ENCODE measurements at regions not wholly inside any gene's neighbourhood (a gene's known extent, or its start where the extent isn't known, plus 50 kb on each side); places are given as distances from the start of the nearest gene placed in this dataset.

- Histone ChIP-seq H3K27me3 (ENCODE audit: insufficient read depth, low read length, poor library complexity) (no peaks in the 10 kb centered on the region), H3K79me2 (ENCODE audit: insufficient read depth, low read length) (no peaks in the 10 kb centered on the region), H3K4me1 (ENCODE audit: insufficient read depth, low read length) (no peaks in the 10 kb centered on the region), H2AFZ (ENCODE audit: low read depth, low read length) (no peak overlapping the region), H3K27ac (ENCODE audit: low read length) (no peak overlapping the region), H4K20me1 (ENCODE audit: insufficient read depth, low read length) (no peaks in the 10 kb centered on the region), H3K4me3 (ENCODE audit: low read depth in 1 of 2, low read length in 2 of 2) (no peak overlapping the region), H3K4me2 (ENCODE audit: insufficient read depth, low read length) (no peak overlapping the region), H3K9ac (ENCODE audit: low read depth, low read length) (no peak overlapping the region), H3K9me3 (ENCODE audit: insufficient read depth, low read length, severe bottlenecking) (no peaks in the 10 kb centered on the region), H3K36me3 (ENCODE audit: insufficient read depth, low read length) (no peaks in the 10 kb centered on the region)
- ATAC-seq (ENCODE audit: insufficient read depth, low read depth) (no peak), DNase-seq (no peak)
- no peak for TF ChIP-seq EZH2 (IDR thresholded peaks at IDR 0.05; ENCODE audit: borderline replicate concordance, low read depth, low read length, severe bottlenecking)
- no peak for TF ChIP-seq CTCF (IDR thresholded peaks at IDR 0.05; ENCODE audit: borderline replicate concordance, extremely low read depth, low read length, poor library complexity, severe bottlenecking)
Observed at GRCh38 chr12:118747771-118748170, 233.6 kb upstream of the SRRM4 start.

- Histone ChIP-seq H3K9ac (ENCODE audit: low read depth, low read length) (no peak overlapping the region), H2AFZ (ENCODE audit: low read depth, low read length) (no peak overlapping the region), H3K27me3 (ENCODE audit: insufficient read depth, low read length, poor library complexity) (no peaks in the 10 kb centered on the region), H4K20me1 (ENCODE audit: insufficient read depth, low read length) (no peaks in the 10 kb centered on the region), H3K27ac (ENCODE audit: low read length) (no peak overlapping the region), H3K36me3 (ENCODE audit: insufficient read depth, low read length) (no peaks in the 10 kb centered on the region), H3K4me3 (ENCODE audit: low read depth in 1 of 2, low read length in 2 of 2) (no peak overlapping the region), H3K79me2 (ENCODE audit: insufficient read depth, low read length) (no peaks in the 10 kb centered on the region), H3K4me1 (ENCODE audit: insufficient read depth, low read length) (no peaks in the 10 kb centered on the region), H3K4me2 (ENCODE audit: insufficient read depth, low read length) (no peak overlapping the region), H3K9me3 (ENCODE audit: insufficient read depth, low read length, severe bottlenecking) (no peaks in the 10 kb centered on the region)
- no peak for DNase-seq
- TF ChIP-seq EZH2 (IDR thresholded peaks at IDR 0.05; ENCODE audit: borderline replicate concordance, low read depth, low read length, severe bottlenecking) (no peak), CTCF (IDR thresholded peaks at IDR 0.05; ENCODE audit: borderline replicate concordance, extremely low read depth, low read length, poor library complexity, severe bottlenecking) (no peak)
- ATAC-seq (ENCODE audit: insufficient read depth, low read depth), result no peak
Observed at GRCh38 chr12:118748478-118749380, 232.6 kb upstream of the SRRM4 start.

GRCh38 chr12:118749646-118750045 is 231.7 kb upstream of the SRRM4 start:
- Histone ChIP-seq H3K36me3 (ENCODE audit: insufficient read depth, low read length) (no peaks in the 10 kb centered on the region), H3K4me3 (ENCODE audit: low read depth in 1 of 2, low read length in 2 of 2) (no peak overlapping the region), H3K27ac (ENCODE audit: low read length) (no peak overlapping the region), H4K20me1 (ENCODE audit: insufficient read depth, low read length) (no peaks in the 10 kb centered on the region), H3K4me2 (ENCODE audit: insufficient read depth, low read length) (no peak overlapping the region), H3K9me3 (ENCODE audit: insufficient read depth, low read length, severe bottlenecking) (no peaks in the 10 kb centered on the region), H2AFZ (ENCODE audit: low read depth, low read length) (no peak overlapping the region), H3K27me3 (ENCODE audit: insufficient read depth, low read length, poor library complexity) (no peaks in the 10 kb centered on the region), H3K9ac (ENCODE audit: low read depth, low read length) (no peak overlapping the region), H3K4me1 (ENCODE audit: insufficient read depth, low read length) (no peaks in the 10 kb centered on the region), H3K79me2 (ENCODE audit: insufficient read depth, low read length) (no peaks in the 10 kb centered on the region)
- ATAC-seq (ENCODE audit: insufficient read depth, low read depth) (no peak), DNase-seq (no peak)
- no peak for TF ChIP-seq EZH2 (IDR thresholded peaks at IDR 0.05; ENCODE audit: borderline replicate concordance, low read depth, low read length, severe bottlenecking)

- Histone ChIP-seq H3K79me2 (ENCODE audit: insufficient read depth, low read length) (no peaks in the 10 kb centered on the region), H3K4me2 (ENCODE audit: insufficient read depth, low read length) (no peak overlapping the region), H3K27me3 (ENCODE audit: insufficient read depth, low read length, poor library complexity) (no peaks in the 10 kb centered on the region), H2AFZ (ENCODE audit: low read depth, low read length) (no peak overlapping the region), H4K20me1 (ENCODE audit: insufficient read depth, low read length) (no peaks in the 10 kb centered on the region), H3K4me1 (ENCODE audit: insufficient read depth, low read length) (no peaks in the 10 kb centered on the region), H3K36me3 (ENCODE audit: insufficient read depth, low read length) (no peaks in the 10 kb centered on the region), H3K4me3 (ENCODE audit: low read depth in 1 of 2, low read length in 2 of 2) (no peak overlapping the region), H3K9ac (ENCODE audit: low read depth, low read length) (no peak overlapping the region), H3K9me3 (ENCODE audit: insufficient read depth, low read length, severe bottlenecking) (no peaks in the 10 kb centered on the region), H3K27ac (ENCODE audit: low read length) (no peak overlapping the region)
- DNase-seq, result no peak
- ATAC-seq (ENCODE audit: insufficient read depth, low read depth), result no peak
- TF ChIP-seq EZH2 (IDR thresholded peaks at IDR 0.05; ENCODE audit: borderline replicate concordance, low read depth, low read length, severe bottlenecking) (no peak), CTCF (IDR thresholded peaks at IDR 0.05; ENCODE audit: borderline replicate concordance, extremely low read depth, low read length, poor library complexity, severe bottlenecking) (no peak)
Observed at GRCh38 chr12:118750666-118751065, 230.7 kb upstream of the SRRM4 start.
